Hepatocyte (in vitro differentiated cells): ENCODE measurements at regions not wholly inside any gene's neighbourhood (a gene's known extent, or its start where the extent isn't known, plus 50 kb on each side); places are given as distances from the start of the nearest gene placed in this dataset.

ENCODE experiments used
- DNase-seq: peaks from one replicate; pipeline ENCODE4 v3.0.0-alpha.2; 2016; ENCODE audit warnings: low spot score
- H2AFZ ChIP-seq: fragments of 200-600 bp; sonication (generic); 2 replicates; pipeline ENCODE4 v1.6.0; 2016; ENCODE audit warnings: antibody characterized with exemption, mild to moderate bottlenecking
- H3K27ac ChIP-seq: fragments of 200-600 bp; sonication (generic); 2 replicates; pipeline ENCODE4 v1.5.1; 2016; ENCODE audit warnings: mild to moderate bottlenecking
- H3K27me3 ChIP-seq: fragments of 200-600 bp; sonication (generic); 2 replicates; pipeline ENCODE4 v1.6.1; 2016
- H3K36me3 ChIP-seq: fragments of 200-600 bp; sonication (generic); replicated peaks from 2 replicates; pipeline ENCODE4 v1.5.1; 2016; ENCODE audit warnings: low read depth; ENCODE audit not compliant: insufficient read depth
- H3K4me1 ChIP-seq: fragments of 200-600 bp; sonication (generic); 2 replicates; pipeline ENCODE4 v1.5.1; 2016; ENCODE audit warnings: mild to moderate bottlenecking, moderate library complexity; ENCODE audit not compliant: insufficient read depth
- H3K4me2 ChIP-seq: fragments of 200-600 bp; sonication (generic); 2 replicates; pipeline ENCODE4 v1.6.0; 2016
- H3K4me3 ChIP-seq: fragments of 200-600 bp; sonication (generic); 2 replicates; pipeline ENCODE4 v1.5.1; 2016; ENCODE audit warnings: mild to moderate bottlenecking
- H3K79me2 ChIP-seq: fragments of 200-600 bp; sonication (generic); 2 replicates; pipeline ENCODE4 v1.6.0; 2017; ENCODE audit warnings: mild to moderate bottlenecking
- H3K9me2 ChIP-seq: fragments of 200-600 bp; sonication (generic); replicated peaks from 2 replicates; pipeline ENCODE4 v1.6.0; 2017; ENCODE audit warnings: mild to moderate bottlenecking; ENCODE audit not compliant: insufficient read depth
- H3K9me3 ChIP-seq: fragments of 200-600 bp; sonication (generic); 2 replicates; pipeline ENCODE4 v1.5.1; 2016; ENCODE audit warnings: low read depth, mild to moderate bottlenecking
- H4K20me1 ChIP-seq: fragments of 200-600 bp; sonication (generic); 2 replicates; pipeline ENCODE4 v1.6.0; 2016; ENCODE audit warnings: mild to moderate bottlenecking; ENCODE audit not compliant: insufficient read depth, poor library complexity, severe bottlenecking
- EZH2 ChIP-seq: fragments of 200-600 bp; sonication (generic); IDR thresholded peaks from 2 replicates; pipeline ENCODE4 v1.6.1; 2016; ENCODE audit warnings: antibody characterized with exemption, mild to moderate bottlenecking, borderline replicate concordance
- EZH2phosphoT487 ChIP-seq: fragments of 200-600 bp; sonication (generic); IDR thresholded peaks from one replicate; pipeline ENCODE4 v1.6.1; 2018; ENCODE audit warnings: antibody characterized with exemption, mild to moderate bottlenecking, low read depth, moderate library complexity; ENCODE audit not compliant: unreplicated experiment, severe bottlenecking
- WGBS: methylation state at CpG from one replicate; pipeline ENCODE4 v1.1.6; 2016; ENCODE audit warnings: low lambda C conversion rate; ENCODE audit errors: missing lambda C conversion rate; 5-methylcytosine and 5-hydroxymethylcytosine counted together
- TF ChIP-seq, protein P1 (sequence below): fragments of 200-600 bp; sonication (generic); IDR thresholded peaks from 2 replicates; pipeline ENCODE4 v1.5.1; 2016; ENCODE audit warnings: antibody characterized with exemption, mild to moderate bottlenecking; ENCODE audit not compliant: poor library complexity

DNA sequence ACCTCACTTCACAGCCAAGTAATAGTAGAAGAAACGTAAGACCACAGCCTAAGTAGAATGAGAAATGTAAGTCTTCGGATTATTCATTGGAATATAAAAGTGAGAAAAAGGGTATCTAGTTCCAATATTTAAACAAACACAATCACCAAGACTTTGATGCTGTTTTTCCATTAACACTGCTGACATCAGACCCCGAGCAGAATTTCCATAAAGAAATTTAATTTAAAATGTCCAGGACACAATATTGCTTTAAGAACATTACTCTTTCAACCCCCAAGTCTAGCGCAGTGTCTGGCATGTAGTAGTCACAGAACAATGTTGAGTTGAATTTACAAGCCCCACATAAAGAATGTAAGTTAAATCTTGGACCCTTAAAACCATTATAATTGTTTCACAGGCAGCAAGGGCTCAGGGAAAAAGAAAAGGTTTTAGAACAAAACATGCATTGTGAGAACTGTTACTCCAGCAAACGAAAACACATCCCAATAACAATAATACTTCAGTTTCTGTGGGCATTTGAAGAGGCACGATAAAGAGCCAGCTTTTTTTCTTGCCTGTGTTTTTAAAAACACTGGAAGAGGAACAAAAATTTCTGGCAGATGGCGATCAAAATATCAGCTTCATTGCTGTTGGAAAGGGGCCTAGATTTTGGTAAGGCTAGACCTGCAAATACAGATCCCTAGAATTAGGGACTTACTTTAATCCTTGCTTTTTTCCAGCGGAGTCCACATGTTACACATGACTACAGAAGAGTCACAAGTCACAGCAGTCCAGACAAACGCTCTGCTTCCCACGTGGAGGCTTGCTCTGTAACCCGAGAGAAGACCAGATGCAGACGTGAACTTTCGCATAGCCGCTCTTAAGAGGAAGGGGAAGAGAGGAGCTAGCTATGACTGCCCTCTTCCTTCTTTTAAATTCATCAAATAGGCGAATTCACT is 77.9 kb upstream of the IGSF10 start:
- H3K27ac ChIP-seq: no peak overlapping the region
- H3K79me2 ChIP-seq: no peaks in the 10 kb centered on the region
- no peaks in the 10 kb centered on the region for H3K9me2 ChIP-seq
- DNase-seq: no peak
- no peaks in the 10 kb centered on the region for H3K9me3 ChIP-seq
- H3K4me1 ChIP-seq: peaks cover 14% of the 10 kb centered on the region
- TF ChIP-seq EZH2 (no peak), EZH2phosphoT487 (no peak)
- TF ChIP-seq, protein P1, sequence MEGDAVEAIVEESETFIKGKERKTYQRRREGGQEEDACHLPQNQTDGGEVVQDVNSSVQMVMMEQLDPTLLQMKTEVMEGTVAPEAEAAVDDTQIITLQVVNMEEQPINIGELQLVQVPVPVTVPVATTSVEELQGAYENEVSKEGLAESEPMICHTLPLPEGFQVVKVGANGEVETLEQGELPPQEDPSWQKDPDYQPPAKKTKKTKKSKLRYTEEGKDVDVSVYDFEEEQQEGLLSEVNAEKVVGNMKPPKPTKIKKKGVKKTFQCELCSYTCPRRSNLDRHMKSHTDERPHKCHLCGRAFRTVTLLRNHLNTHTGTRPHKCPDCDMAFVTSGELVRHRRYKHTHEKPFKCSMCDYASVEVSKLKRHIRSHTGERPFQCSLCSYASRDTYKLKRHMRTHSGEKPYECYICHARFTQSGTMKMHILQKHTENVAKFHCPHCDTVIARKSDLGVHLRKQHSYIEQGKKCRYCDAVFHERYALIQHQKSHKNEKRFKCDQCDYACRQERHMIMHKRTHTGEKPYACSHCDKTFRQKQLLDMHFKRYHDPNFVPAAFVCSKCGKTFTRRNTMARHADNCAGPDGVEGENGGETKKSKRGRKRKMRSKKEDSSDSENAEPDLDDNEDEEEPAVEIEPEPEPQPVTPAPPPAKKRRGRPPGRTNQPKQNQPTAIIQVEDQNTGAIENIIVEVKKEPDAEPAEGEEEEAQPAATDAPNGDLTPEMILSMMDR: no peak
- peak overlapping the region; percentile 15 for H3K4me2 ChIP-seq
- no peak overlapping the region for H3K4me3 ChIP-seq
- 54% methylated on average over 15 of the region's 15 CpGs for WGBS
- H2AFZ ChIP-seq: no peak overlapping the region
- H3K36me3 ChIP-seq: no peaks in the 10 kb centered on the region
- no peaks in the 10 kb centered on the region for H3K27me3 ChIP-seq
- no peaks in the 10 kb centered on the region for H4K20me1 ChIP-seq

DNA sequence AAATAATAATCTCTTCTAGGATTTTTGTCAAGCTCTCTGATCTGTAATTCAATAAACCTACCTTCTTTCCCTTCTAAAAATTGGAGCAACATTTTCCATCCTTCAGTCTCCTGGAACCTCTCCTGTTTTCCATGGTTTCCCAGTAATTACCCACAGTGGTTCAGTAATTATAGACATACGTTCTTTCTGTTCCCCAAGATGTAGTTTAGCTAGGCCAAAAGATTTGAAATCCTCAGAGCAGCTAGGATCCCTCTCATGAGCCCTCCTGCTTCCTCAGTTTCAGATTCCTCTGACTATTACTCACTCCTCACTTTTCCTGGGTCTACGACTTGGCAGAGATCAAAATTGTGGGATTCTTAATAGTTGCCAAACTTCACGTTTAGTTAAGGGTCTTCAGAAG is 76.9 kb upstream of the IGSF10 start:
- H3K4me2 ChIP-seq: no peak overlapping the region
- peaks cover 14% of the 10 kb centered on the region for H3K4me1 ChIP-seq
- H2AFZ ChIP-seq: no peak overlapping the region
- no peaks in the 10 kb centered on the region for H3K27me3 ChIP-seq
- no peak for DNase-seq
- no peak overlapping the region for H3K27ac ChIP-seq
- TF ChIP-seq EZH2: no peak
- TF ChIP-seq, protein P1: no peak
- no peak for TF ChIP-seq EZH2phosphoT487
- no peak overlapping the region for H3K4me3 ChIP-seq
- no peaks in the 10 kb centered on the region for H3K36me3 ChIP-seq
- WGBS: 64% methylated on average over 3 of the region's 3 CpGs
- H3K9me3 ChIP-seq: no peaks in the 10 kb centered on the region
- H3K9me2 ChIP-seq: no peaks in the 10 kb centered on the region
- H3K79me2 ChIP-seq: no peaks in the 10 kb centered on the region
- H4K20me1 ChIP-seq: no peaks in the 10 kb centered on the region

DNA sequence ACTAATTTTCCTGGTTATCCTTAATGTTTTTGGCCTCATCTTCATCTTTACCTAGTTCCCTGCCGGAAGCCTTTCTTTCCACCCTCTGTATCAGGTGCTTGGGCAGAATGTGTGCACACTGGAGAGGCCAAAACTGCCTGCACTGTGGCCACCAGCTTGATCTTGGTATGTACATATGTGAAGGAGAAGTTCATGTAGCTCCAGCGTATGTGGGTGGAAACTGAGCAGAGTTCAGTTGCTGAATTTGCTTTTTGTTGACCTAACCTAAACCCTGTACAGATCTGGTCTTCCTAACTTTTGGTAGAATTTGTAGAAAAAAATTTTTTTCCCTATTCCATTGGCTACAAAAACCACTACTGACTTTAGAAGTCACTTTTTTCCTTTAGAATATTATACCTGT is 65.9 kb upstream of the IGSF10 start:
- H3K27me3 ChIP-seq: no peaks in the 10 kb centered on the region

More for the DNA sequence above, 65.9 kb upstream of the IGSF10 start:
- no peaks in the 10 kb centered on the region for H4K20me1 ChIP-seq
- no peaks in the 10 kb centered on the region for H3K36me3 ChIP-seq
- no peaks in the 10 kb centered on the region for H3K79me2 ChIP-seq
- no peak overlapping the region for H3K27ac ChIP-seq
- no peak overlapping the region for H3K4me3 ChIP-seq
- no peak for DNase-seq
- H3K4me2 ChIP-seq: no peak overlapping the region
- no peak overlapping the region for H2AFZ ChIP-seq
- WGBS: 87% methylated on average over 2 of the region's 2 CpGs
- no peak for TF ChIP-seq EZH2phosphoT487
- TF ChIP-seq, protein P1: no peak
- no peak for TF ChIP-seq EZH2
- H3K9me3 ChIP-seq: no peaks in the 10 kb centered on the region
- no peaks in the 10 kb centered on the region for H3K9me2 ChIP-seq
- no peaks in the 10 kb centered on the region for H3K4me1 ChIP-seq
